ENCODE measurements at regions not wholly inside any gene's neighbourhood (a gene's known extent, or its start where the extent isn't known, plus 50 kb on each side); places are given as distances from the start of the nearest gene placed in this dataset.
"Not testable (repeated sequence)": the region's sequence is repeated elsewhere in the genome, so short reads cannot be mapped to it uniquely, and the experiment has no call there.

GRCh38 chr2:22020091-22020742 lies 896.4 kb downstream of the TDRD15 start:
- FAIRE-seq = no peak

- FAIRE-seq = no peak
Observed at GRCh38 chr2:22027345-22028005, 903.7 kb downstream of the TDRD15 start.

GRCh38 chr2:22035361-22035830 lies 911.6 kb downstream of the TDRD15 start:
- no peak for FAIRE-seq

GRCh38 chr2:22037274-22037673 lies 913.5 kb downstream of the TDRD15 start:
- FAIRE-seq = no peak

- no peak for FAIRE-seq
Observed at GRCh38 chr2:22043784-22044183, 920.0 kb downstream of the TDRD15 start.

- FAIRE-seq = no peak
Observed at GRCh38 chr2:22055784-22056620, 932.2 kb downstream of the TDRD15 start.

GRCh38 chr2:22056621-22057132 lies 932.9 kb downstream of the TDRD15 start:
- FAIRE-seq = no peak

- FAIRE-seq = no peak
Observed at GRCh38 chr2:22062679-22063078, 938.9 kb downstream of the TDRD15 start.

- no peak for FAIRE-seq
Observed at GRCh38 chr2:22076454-22076853, 952.7 kb downstream of the TDRD15 start.

- FAIRE-seq = no peak
Observed at GRCh38 chr2:22078701-22079100, 954.9 kb downstream of the TDRD15 start.

- FAIRE-seq = no peak
Observed at GRCh38 chr2:22079583-22079982, 955.8 kb downstream of the TDRD15 start.

- no peak for FAIRE-seq
Observed at GRCh38 chr2:22086726-22087125, 963.0 kb downstream of the TDRD15 start.

- FAIRE-seq = not testable (repeated sequence)
Observed at GRCh38 chr2:22103617-22104016, 979.8 kb downstream of the TDRD15 start.

GRCh38 chr2:22110244-22110651 lies 986.5 kb downstream of the TDRD15 start:
- FAIRE-seq = no peak

- FAIRE-seq = no peak
Observed at GRCh38 chr2:22124003-22124402, 1000.2 kb downstream of the TDRD15 start.

GRCh38 chr2:22126106-22126505 lies 1002.3 kb downstream of the TDRD15 start:
- FAIRE-seq = no peak

GRCh38 chr2:22126978-22127377 lies 1003.2 kb downstream of the TDRD15 start:
- no peak for FAIRE-seq

- FAIRE-seq = no peak
Observed at GRCh38 chr2:22134421-22134820, 1010.7 kb downstream of the TDRD15 start.

GRCh38 chr2:22136446-22136845 lies 1012.7 kb downstream of the TDRD15 start:
- FAIRE-seq = no peak

- no peak for FAIRE-seq
Observed at GRCh38 chr2:22143840-22144239, 1020.1 kb downstream of the TDRD15 start.

- FAIRE-seq = no peak
Observed at GRCh38 chr2:22153931-22154613, 1030.3 kb downstream of the TDRD15 start.

GRCh38 chr2:22156661-22157060 lies 1032.9 kb downstream of the TDRD15 start:
- not testable (repeated sequence) for FAIRE-seq

- FAIRE-seq = no peak
Observed at GRCh38 chr2:22167256-22167655, 1043.5 kb downstream of the TDRD15 start.
